ENCODE measurements at regions not wholly inside any gene's neighbourhood (a gene's known extent, or its start where the extent isn't known, plus 50 kb on each side); places are given as distances from the start of the nearest gene placed in this dataset.
A peak's percentile ranks its signal among the peaks of the same experiment; 100 is the strongest.

DNA sequence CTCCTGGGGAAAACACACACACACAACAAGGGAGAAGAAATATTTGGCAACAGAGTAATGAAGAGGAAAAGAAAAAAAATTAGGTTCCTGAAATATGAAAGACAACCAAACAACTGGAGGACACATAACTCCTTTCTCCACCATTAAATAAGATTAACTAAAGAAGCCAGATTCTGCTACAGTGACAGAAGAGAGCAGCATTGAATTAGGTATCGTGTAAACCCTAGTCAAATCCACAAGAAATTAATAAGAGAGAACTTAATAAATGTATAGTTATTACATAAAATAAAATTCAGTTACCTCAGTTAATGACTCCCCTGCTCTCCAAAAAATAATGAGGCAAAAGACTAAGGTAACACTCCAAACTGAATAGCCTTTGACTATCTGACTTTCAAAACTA, 306.7 kb downstream of the CRPPA start:
- TF ChIP-seq, protein P1, sequence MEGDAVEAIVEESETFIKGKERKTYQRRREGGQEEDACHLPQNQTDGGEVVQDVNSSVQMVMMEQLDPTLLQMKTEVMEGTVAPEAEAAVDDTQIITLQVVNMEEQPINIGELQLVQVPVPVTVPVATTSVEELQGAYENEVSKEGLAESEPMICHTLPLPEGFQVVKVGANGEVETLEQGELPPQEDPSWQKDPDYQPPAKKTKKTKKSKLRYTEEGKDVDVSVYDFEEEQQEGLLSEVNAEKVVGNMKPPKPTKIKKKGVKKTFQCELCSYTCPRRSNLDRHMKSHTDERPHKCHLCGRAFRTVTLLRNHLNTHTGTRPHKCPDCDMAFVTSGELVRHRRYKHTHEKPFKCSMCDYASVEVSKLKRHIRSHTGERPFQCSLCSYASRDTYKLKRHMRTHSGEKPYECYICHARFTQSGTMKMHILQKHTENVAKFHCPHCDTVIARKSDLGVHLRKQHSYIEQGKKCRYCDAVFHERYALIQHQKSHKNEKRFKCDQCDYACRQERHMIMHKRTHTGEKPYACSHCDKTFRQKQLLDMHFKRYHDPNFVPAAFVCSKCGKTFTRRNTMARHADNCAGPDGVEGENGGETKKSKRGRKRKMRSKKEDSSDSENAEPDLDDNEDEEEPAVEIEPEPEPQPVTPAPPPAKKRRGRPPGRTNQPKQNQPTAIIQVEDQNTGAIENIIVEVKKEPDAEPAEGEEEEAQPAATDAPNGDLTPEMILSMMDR (IDR thresholded peaks at IDR 0.05), result peak in 3 of 6 experiments; percentile 22 to 45 (median 42)
- no peak for TF ChIP-seq POLR2A (IDR thresholded peaks at IDR 0.05)
